GM12872 (cell line): ENCODE measurements at regions not wholly inside any gene's neighbourhood (a gene's known extent, or its start where the extent isn't known, plus 50 kb on each side); places are given as distances from the start of the nearest gene placed in this dataset.

Source experiments
- TF ChIP-seq, protein P1 (sequence below): IDR thresholded peaks from 3 replicates; pipeline ENCODE4 v1.5.1; 2011; ENCODE audit warnings: low read depth, mild to moderate bottlenecking, low read length, moderate library complexity; ENCODE audit not compliant: insufficient read depth

DNA sequence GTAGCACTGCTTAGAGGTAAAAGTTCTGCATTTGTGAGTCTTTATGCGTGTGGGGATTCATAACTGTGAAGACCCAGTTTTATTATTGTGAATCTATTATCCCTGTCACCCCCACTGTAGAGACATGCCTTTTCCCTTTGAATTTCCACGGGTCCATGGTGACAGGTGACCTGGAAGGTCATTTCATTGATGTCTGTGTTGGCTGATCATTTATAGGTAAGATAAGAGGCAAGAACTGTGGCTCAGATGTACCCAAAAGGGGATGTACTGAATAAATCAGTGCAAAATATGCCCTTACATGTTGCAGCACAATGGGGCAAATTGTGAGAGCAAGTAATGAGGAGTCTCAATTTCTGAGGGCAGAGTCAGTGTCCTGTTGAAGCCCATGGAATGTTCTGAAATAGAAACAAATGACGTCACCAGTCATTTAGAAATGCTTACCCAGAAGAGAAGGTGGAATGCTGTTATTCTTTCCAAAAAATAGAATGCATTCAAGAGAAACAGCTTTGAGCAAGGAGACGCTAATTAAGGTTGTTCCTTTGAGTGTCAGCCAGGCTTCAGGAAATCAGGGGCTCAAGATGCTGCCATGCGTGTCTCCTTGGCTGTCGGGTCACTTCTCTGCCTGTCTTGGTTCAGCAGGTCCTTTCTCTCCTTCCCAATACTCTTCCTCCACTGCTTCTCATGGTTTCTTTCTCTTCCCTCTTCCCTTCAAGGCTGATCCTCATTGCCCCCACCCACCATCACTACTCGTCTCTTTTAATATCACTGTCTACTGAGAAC, 118.7 kb upstream of the E2F8 start:
- TF ChIP-seq, protein P1, sequence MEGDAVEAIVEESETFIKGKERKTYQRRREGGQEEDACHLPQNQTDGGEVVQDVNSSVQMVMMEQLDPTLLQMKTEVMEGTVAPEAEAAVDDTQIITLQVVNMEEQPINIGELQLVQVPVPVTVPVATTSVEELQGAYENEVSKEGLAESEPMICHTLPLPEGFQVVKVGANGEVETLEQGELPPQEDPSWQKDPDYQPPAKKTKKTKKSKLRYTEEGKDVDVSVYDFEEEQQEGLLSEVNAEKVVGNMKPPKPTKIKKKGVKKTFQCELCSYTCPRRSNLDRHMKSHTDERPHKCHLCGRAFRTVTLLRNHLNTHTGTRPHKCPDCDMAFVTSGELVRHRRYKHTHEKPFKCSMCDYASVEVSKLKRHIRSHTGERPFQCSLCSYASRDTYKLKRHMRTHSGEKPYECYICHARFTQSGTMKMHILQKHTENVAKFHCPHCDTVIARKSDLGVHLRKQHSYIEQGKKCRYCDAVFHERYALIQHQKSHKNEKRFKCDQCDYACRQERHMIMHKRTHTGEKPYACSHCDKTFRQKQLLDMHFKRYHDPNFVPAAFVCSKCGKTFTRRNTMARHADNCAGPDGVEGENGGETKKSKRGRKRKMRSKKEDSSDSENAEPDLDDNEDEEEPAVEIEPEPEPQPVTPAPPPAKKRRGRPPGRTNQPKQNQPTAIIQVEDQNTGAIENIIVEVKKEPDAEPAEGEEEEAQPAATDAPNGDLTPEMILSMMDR: no peak

DNA sequence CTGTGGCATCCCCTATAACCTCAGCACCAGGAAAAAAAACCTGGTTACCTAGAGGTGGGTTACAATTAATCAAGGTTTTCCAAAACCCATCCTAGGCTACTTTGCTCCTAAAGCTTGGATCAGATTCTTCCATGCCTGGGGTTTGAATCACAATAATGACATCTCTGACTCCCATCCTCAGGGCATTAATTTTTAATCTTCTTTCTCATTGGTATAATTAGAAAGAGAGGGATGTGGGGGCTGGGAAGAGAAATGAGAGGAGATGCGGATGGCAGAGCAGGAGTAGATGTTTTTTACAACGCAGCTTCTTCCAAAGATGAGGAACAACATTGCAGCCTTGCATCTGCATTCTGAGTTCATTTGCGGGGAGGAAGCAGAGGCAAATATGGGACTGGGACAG, 117.2 kb upstream of the E2F8 start:
- TF ChIP-seq, protein P1: no peak

- TF ChIP-seq, protein P1: no peak
Measured at GRCh38 chr11:19355601-19356000, 114.9 kb upstream of the E2F8 start.

GRCh38 chr11:19353287-19353850, 112.6 kb upstream of the E2F8 start:
- TF ChIP-seq, protein P1: no peak

- TF ChIP-seq, protein P1: no peak
Measured at GRCh38 chr11:19352771-19353160, 112.0 kb upstream of the E2F8 start.

GRCh38 chr11:19352072-19352770, 111.5 kb upstream of the E2F8 start:
- TF ChIP-seq, protein P1: no peak

DNA sequence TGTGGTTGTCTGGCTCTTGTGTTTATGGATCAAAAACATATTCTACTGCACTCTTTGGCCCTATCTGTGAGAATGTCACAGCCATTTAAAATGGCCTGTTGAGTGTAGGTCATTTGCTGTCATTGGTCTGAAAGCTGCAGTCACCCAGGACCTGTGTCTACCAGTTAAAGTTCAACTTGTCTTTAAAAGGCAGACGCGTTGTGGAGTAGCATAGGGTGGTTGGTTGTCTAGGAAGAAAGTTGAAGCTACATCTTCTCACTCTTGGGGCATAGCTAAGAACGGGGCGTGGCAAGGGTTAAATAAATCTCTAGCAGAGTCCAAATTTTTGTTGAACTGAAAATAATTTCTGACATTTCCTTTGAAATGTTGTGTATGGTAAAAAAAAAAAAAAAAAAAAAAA, 110.7 kb upstream of the E2F8 start:
- TF ChIP-seq, protein P1: no peak
